HAP-1 (cell line): ENCODE measurements at regions not wholly inside any gene's neighbourhood (a gene's known extent, or its start where the extent isn't known, plus 50 kb on each side); places are given as distances from the start of the nearest gene placed in this dataset.

Experiments used
- DNase-seq, 2 experiments: peaks; one replicate each; pipeline ENCODE4 v3.0.0-alpha.2; 2016 to 2020; ENCODE audit warnings: low spot score in 2 of 2
- H3K27me3 ChIP-seq: fragments of 250-450 bp; sonication (Bioruptor Pico); 2 replicates; pipeline ENCODE4 v1.5.1; 2020; ENCODE audit warnings: low read depth, mild to moderate bottlenecking, moderate library complexity
- H3K36me3 ChIP-seq: fragments of 250-450 bp; sonication (Bioruptor Pico); replicated peaks from 2 replicates; pipeline ENCODE4 v1.5.1; 2020; ENCODE audit warnings: mild to moderate bottlenecking
- H3K4me1 ChIP-seq: fragments of 250-450 bp; sonication (Bioruptor Pico); 2 replicates; pipeline ENCODE4 v1.5.1; 2020; ENCODE audit warnings: mild to moderate bottlenecking
- H3K4me3 ChIP-seq: fragments of 250-450 bp; sonication (Bioruptor Pico); 2 replicates; pipeline ENCODE4 v1.5.1; 2020; ENCODE audit warnings: mild to moderate bottlenecking, moderate library complexity
- H3K9me3 ChIP-seq: fragments of 250-450 bp; sonication (Bioruptor Pico); 2 replicates; pipeline ENCODE4 v1.5.1; 2020; ENCODE audit warnings: mild to moderate bottlenecking, moderate library complexity
- in situ Hi-C: fragments of 300-500 bp; cut with MboI; formaldehyde crosslinking; loops from 3 replicates; pipeline ENCODE4 v1.14.3; 2020; ENCODE audit warnings: low sequenced_read_pairs, inconsistent platforms, mixed read lengths

DNA sequence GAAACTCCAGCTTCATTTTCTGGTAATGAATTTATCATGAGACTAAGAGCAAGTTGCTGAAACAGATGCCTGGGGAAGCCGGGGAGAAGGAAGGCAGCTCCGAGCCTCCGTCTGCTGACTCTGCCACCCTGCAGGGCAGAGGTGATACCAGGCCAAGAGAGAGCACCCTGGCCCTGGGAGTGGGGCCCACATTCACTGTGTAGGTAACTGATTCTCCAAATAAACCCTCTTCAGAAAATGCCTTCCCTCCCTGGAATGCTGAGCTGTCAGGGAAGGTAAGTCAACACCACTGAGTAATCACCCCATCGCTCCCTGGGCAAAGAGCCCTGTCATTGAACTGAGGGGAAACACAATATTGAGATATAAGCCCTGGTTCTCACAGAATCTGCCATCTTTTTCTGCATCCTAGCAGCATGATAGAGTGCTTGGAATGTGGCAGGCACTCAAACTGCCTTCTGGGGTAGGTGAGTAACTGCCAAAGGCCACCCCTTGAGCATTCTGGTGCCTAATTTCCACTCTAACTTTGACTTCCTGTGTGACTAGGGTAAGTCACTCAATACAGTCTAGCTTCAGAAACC lies 147.6 kb downstream of the SPATA19 start:
- no peaks in the 10 kb centered on the region for H3K36me3 ChIP-seq
- H3K4me3 ChIP-seq: no peak overlapping the region
- in situ Hi-C loops: no loop called here
- H3K27me3 ChIP-seq: no peaks in the 10 kb centered on the region; the same call in 1 of the 2 replicates
- H3K4me1 ChIP-seq: no peaks in the 10 kb centered on the region
- DNase-seq: no peak
- no peaks in the 10 kb centered on the region; the same call in 1 of the 2 replicates for H3K9me3 ChIP-seq

DNA sequence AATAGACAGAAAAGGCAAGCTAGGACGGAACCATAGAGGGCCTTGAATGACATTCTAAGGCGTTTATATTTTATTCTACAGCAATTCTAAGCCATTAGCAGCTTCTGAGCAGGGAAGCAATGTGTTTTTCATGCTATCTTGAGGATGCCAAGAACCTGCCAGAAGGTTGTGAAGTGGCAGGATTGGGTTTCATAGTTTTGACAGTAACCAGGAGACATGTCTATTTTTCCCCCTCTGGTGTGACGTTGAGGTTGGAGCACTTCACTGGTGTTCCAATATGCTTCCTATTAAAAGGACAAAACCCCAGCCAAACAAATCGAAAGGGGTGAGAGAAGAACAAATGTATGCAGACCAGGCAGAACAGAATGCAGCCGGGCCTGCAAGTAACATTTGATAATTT lies 148.2 kb downstream of the SPATA19 start:
- H3K36me3 ChIP-seq: no peaks in the 10 kb centered on the region
- H3K27me3 ChIP-seq: no peaks in the 10 kb centered on the region
- no peak overlapping the region for H3K4me3 ChIP-seq
- in situ Hi-C loops: no loop called here
- H3K4me1 ChIP-seq: no peaks in the 10 kb centered on the region
- H3K9me3 ChIP-seq: no peaks in the 10 kb centered on the region; the same call in 1 of the 2 replicates
- no peak for DNase-seq

DNA sequence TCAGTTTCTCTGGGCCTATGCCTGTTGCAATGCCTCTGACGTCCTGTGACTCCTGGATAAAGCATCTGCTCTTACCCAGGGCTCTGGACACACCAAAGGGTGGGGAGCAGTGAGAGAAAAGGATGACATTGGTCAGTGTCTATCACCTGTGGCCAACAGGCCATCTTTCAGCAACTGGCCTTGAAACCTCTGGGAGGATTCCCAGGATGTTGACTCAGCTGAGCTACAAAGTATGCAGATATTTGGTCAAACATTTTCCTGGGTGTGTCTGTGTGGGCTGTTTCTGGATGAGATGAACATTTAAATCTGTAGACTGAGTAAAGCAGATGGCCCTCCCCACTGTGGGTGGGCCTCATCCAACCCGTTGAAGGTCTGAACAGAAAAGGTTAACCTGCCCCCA lies 149.9 kb downstream of the SPATA19 start:
- in situ Hi-C loops: no loop called here
- H3K4me3 ChIP-seq: no peak overlapping the region
- DNase-seq: no peak
- H3K4me1 ChIP-seq: no peaks in the 10 kb centered on the region
- H3K9me3 ChIP-seq: no peaks in the 10 kb centered on the region; the same call in 1 of the 2 replicates
- no peaks in the 10 kb centered on the region; the same call in 1 of the 2 replicates for H3K27me3 ChIP-seq
- no peaks in the 10 kb centered on the region for H3K36me3 ChIP-seq

DNA sequence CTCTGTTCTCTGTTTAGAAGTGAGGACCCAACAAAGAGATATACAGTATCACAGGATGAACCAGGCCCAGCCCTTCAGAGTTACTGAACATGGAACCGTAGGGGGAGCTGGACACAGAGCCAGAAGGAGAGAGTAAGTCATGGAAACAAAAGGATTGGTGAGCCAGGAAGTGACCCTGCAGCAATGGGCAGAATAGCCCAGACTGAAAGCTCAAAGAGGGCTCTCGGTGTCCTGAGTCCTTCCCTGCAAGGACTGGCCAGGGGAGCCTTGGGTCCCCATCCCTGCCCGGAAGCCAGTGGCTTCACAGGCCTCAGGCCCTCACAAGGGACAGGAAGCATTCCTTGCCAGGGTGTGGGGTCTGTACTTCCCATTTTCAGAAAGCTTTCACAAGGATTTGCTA lies 150.6 kb downstream of the SPATA19 start:
- H3K4me3 ChIP-seq: no peak overlapping the region
- no peaks in the 10 kb centered on the region for H3K4me1 ChIP-seq
- H3K27me3 ChIP-seq: peaks cover 3% of the 10 kb centered on the region; the same call in 1 of the 2 replicates
- in situ Hi-C loops: no loop called here
- DNase-seq: no peak
- H3K9me3 ChIP-seq: no peaks in the 10 kb centered on the region; the same call in 1 of the 2 replicates
- no peaks in the 10 kb centered on the region for H3K36me3 ChIP-seq

DNA sequence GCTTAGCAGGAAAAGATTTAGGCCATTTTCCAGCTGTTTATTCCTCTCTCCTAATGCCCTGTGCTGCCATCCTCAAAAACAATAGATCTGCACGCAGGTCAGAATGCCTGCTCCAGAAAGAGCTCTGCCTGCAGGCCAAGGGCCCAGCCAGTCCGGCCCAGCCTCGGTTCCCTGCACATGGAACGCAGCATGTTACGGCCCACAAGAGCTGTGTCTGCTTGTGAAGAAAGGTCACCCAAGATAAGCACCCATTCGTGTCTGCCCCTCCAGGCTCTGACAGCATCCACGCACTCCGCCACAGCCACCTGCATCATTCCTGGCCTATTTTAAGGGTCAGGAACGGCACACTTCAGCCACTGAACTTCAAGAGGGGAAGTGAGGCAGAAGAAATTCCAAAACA lies 152.2 kb downstream of the SPATA19 start:
- Histone ChIP-seq H3K4me3 (no peak overlapping the region), H3K9me3 (no peaks in the 10 kb centered on the region; the same call in 1 of the 2 replicates), H3K27me3 (peaks cover 3% of the 10 kb centered on the region; the same call in 1 of the 2 replicates), H3K36me3 (no peaks in the 10 kb centered on the region), H3K4me1 (no peaks in the 10 kb centered on the region)
- DNase-seq: no peak
- in situ Hi-C loops: no loop called here

DNA sequence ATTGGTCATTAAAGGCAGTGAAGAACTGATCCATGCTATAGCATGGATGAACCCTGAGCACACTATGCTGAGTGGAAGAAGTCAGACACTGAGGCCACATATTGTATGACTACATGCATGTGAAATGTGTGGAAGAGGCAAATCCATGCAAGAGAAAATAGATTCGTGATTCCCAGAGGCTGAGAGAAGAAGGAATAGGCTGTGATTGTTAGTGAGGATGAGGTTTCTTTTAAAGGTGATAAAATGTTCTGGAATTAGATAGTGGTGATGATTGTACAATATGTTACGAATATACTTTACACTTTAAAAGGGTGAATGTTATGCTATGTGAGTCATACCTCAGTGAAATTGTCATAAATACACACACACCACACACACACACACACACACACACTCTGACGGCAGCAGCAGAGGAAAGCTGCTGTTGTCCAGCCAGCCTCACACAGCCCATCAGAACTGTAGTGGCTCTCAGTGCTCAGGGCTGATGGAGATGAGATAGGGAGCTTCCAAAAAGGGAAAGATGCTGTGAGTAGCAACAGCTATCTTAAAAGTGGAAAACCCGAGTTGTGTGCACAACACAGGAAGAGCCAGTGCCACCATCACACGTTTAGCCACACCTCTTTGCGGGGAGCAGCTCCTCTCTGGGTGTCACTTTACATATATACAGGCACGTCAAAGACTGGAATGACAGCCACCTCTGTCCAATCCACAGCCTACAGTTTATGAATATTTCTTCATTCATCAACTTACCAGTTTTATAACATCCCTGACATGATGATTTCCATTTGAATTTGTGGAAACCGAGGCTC lies 153.0 kb downstream of the SPATA19 start:
- Histone ChIP-seq H3K36me3 (no peaks in the 10 kb centered on the region), H3K27me3 (peaks cover 3% of the 10 kb centered on the region; the same call in 1 of the 2 replicates), H3K9me3 (no peaks in the 10 kb centered on the region; the same call in 1 of the 2 replicates), H3K4me1 (no peaks in the 10 kb centered on the region), H3K4me3 (no peak overlapping the region)
- in situ Hi-C loops: no loop called here
- DNase-seq: no peak

DNA sequence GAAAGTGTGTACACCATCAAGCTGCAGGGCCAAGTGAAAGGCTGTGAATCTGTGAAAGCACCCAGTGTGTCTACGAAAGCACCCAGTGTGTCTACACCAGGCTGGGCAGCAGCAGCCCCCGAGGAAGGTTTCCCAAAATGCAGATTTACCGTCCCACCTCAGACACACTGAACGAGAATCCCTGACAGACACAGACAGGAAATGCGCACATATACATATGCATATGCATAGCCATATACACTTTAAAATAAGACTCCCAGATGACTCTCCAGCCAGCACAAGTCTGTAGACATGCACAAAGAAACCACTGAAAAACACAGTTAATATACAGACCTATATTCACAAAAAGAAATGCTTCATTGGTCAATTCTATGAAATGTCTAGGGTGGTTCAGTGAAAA lies 155.5 kb upstream of the OPCML start:
- peaks cover 7% of the 10 kb centered on the region for H3K27me3 ChIP-seq
- in situ Hi-C loops: no loop called here

DNA sequence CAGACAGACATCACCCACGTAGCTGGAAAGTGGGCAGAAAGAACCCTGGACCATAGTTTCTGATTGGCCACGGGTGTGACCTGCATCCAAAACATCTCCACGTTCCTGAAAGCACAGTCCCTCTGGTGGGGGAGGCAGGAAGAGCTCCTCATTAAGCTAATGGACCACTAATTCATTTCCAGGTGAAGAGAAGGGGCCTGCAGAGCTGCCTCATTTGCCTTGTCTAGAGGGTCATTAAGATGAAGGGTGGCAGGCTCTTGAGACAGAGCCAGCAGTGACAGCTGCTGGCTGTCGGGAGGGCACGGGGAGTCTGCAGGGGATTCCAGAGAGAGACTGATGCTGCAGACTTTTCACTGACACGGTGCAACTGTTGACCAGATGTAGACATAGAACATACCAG lies 149.6 kb upstream of the OPCML start:
- Histone ChIP-seq H3K4me3 (no peak overlapping the region), H3K27me3 (peaks cover 9% of the 10 kb centered on the region; the same call in 1 of the 2 replicates), H3K9me3 (no peaks in the 10 kb centered on the region; the same call in 1 of the 2 replicates), H3K4me1 (peaks cover 2% of the 10 kb centered on the region; the same call in 1 of the 2 replicates), H3K36me3 (no peaks in the 10 kb centered on the region)
- no peak for DNase-seq
- in situ Hi-C loops: no loop called here

More for the DNA sequence above, 155.5 kb upstream of the OPCML start:
- Histone ChIP-seq H3K36me3 (no peaks in the 10 kb centered on the region), H3K9me3 (no peaks in the 10 kb centered on the region), H3K4me1 (no peaks in the 10 kb centered on the region), H3K4me3 (no peak overlapping the region)
- DNase-seq: no peak

DNA sequence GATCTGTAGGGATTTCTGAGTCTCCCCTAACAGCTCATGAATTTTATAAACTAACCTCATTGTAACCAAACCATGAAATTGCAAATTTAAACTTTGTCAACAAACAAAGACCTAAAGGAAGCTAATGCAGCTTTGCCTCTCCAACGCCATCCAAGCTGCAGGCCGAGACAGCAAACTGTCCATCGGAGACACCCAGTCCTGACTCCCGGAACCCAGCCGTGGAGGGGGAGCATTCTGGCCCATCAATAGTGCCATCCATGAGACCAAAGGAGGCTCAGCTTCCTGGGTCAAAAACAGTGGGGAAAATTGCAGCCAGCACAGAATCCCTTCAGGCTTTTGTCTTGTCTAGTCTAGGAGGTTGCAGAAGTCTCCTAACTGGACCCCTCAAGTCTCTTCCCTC lies 147.6 kb upstream of the OPCML start:
- no peaks in the 10 kb centered on the region; the same call in 1 of the 2 replicates for H3K9me3 ChIP-seq
- no peaks in the 10 kb centered on the region for H3K36me3 ChIP-seq
- no peak overlapping the region for H3K4me3 ChIP-seq
- H3K27me3 ChIP-seq: peaks cover 5% of the 10 kb centered on the region; the same call in 1 of the 2 replicates
- in situ Hi-C loops: no loop called here
- H3K4me1 ChIP-seq: peaks cover 8% of the 10 kb centered on the region; the same call in 1 of the 2 replicates
- no peak for DNase-seq

DNA sequence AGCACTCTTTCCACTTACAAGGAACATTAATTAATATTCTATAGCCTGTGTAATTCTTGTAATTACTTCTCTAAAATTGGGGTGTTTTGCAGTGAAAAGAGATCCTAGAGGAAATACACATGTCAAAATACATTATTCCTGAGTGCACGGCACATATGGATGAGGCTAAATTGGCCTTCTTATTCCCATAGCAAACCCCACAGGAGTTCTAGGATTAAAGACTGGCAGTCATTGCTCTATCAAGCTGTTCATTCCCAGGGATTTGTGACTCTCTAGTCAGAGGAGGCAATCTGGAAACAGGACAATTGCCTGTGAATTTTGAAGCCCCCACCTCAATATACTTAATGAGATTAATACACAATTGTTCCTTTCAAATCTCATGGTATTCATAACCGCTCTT lies 145.9 kb upstream of the OPCML start:
- Histone ChIP-seq H3K4me3 (no peak overlapping the region), H3K36me3 (no peaks in the 10 kb centered on the region), H3K4me1 (peaks cover 8% of the 10 kb centered on the region; the same call in 1 of the 2 replicates), H3K27me3 (peaks cover 5% of the 10 kb centered on the region; the same call in 1 of the 2 replicates), H3K9me3 (no peaks in the 10 kb centered on the region; the same call in 1 of the 2 replicates)
- in situ Hi-C loops: no loop called here
- DNase-seq: no peak

DNA sequence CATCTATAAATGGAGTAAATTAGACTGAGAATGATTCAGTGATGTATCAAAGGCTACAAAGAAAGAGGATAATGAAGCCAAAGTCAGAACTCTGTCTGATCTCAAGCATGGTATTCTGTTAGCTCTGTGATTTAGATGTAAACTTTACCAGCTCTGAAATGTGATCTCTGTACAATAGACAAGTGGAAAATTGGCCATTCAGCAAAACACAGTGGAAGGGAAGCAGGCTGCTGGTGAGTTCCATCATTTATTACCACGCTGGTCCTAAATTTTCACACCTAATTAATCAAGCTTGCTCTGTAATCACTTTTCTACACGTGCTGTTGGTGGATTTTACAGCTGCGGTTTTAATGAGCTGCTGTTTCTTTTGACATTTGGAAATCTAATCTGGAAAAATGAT lies 145.1 kb upstream of the OPCML start:
- Histone ChIP-seq H3K9me3 (no peaks in the 10 kb centered on the region; the same call in 1 of the 2 replicates), H3K27me3 (peaks cover 5% of the 10 kb centered on the region; the same call in 1 of the 2 replicates), H3K36me3 (no peaks in the 10 kb centered on the region), H3K4me3 (no peak overlapping the region), H3K4me1 (peaks cover 8% of the 10 kb centered on the region; the same call in 1 of the 2 replicates)
- in situ Hi-C loops: no loop called here
- no peak for DNase-seq

DNA sequence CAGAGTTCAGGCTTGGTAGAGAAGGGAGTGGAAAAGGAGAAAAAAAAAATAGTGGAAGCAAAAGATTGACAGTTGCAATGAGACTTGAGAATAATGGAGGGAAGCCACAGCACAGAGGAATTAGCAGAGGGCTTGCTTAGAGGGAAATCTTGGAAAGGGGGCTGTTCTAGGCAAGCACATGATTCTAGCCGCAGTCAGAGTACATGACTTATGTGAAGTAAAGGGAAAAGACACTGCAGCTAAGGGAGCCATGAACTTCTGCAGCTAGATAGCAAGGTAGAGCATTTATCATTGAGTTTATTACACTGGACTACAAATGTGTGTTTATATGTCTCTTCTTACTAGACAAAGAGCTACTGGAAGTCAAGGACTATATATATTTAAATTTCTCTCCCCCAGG lies 144.0 kb upstream of the OPCML start:
- no peaks in the 10 kb centered on the region for H3K36me3 ChIP-seq
- H3K27me3 ChIP-seq: no peaks in the 10 kb centered on the region
- peaks cover 8% of the 10 kb centered on the region; the same call in 1 of the 2 replicates for H3K4me1 ChIP-seq
- no peak for DNase-seq
- in situ Hi-C loops: no loop called here
- no peaks in the 10 kb centered on the region; the same call in 1 of the 2 replicates for H3K9me3 ChIP-seq
- no peak overlapping the region for H3K4me3 ChIP-seq

DNA sequence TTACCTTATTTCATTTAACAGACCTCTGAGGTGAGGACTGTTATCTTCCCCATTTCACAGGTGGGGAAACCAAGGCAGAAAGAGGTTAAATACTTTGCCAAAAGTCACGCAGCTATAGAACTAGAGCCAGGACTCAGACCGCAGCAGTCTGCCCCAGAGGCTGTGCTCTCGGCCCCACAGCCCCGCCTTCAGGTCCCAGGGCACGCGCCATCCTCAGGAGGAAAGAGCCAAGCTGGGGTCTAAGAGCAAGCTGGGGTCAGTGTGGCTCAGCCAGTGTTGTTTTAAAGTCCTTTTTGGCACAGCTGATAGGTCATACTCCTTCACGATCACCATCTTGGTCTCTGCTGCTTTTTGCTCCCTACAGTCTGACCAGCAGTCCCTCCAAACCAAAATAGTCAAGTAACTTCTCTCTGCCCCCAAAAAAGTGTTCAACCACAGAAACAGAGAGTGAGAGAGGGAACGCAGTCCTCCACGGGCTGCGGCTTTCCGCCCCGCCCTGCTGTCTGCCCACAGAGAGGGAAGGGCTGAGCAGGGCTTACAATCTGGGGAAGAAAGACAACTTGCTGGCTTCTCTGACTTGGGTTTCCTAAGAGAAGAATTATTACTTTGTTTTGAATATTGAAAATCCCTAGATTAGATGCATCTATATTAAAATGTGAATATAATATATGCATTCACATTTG lies 137.2 kb upstream of the OPCML start:
- in situ Hi-C loops: no loop called here
- Histone ChIP-seq H3K36me3 (no peaks in the 10 kb centered on the region), H3K9me3 (no peaks in the 10 kb centered on the region), H3K4me1 (no peaks in the 10 kb centered on the region), H3K27me3 (peaks cover 2% of the 10 kb centered on the region; the same call in 1 of the 2 replicates), H3K4me3 (no peak overlapping the region)
- DNase-seq: no peak
